DND-41 (cell line): ENCODE measurements at regions not wholly inside any gene's neighbourhood (a gene's known extent, or its start where the extent isn't known, plus 50 kb on each side); places are given as distances from the start of the nearest gene placed in this dataset.

Experiments used
- EZH2 ChIP-seq: IDR thresholded peaks from 3 replicates; pipeline ENCODE4 v1.6.1; 2012; ENCODE audit warnings: borderline replicate concordance, low read depth, mild to moderate bottlenecking, moderate library complexity, low read length, inconsistent platforms; ENCODE audit not compliant: severe bottlenecking
- TF ChIP-seq, protein P1 (sequence below): IDR thresholded peaks from 2 replicates; pipeline ENCODE4 v1.5.1; 2012; ENCODE audit warnings: borderline replicate concordance, low read length, moderate library complexity, mild to moderate bottlenecking; ENCODE audit not compliant: poor library complexity, severe bottlenecking; ENCODE audit errors: extremely low read depth

- TF ChIP-seq, protein P1, sequence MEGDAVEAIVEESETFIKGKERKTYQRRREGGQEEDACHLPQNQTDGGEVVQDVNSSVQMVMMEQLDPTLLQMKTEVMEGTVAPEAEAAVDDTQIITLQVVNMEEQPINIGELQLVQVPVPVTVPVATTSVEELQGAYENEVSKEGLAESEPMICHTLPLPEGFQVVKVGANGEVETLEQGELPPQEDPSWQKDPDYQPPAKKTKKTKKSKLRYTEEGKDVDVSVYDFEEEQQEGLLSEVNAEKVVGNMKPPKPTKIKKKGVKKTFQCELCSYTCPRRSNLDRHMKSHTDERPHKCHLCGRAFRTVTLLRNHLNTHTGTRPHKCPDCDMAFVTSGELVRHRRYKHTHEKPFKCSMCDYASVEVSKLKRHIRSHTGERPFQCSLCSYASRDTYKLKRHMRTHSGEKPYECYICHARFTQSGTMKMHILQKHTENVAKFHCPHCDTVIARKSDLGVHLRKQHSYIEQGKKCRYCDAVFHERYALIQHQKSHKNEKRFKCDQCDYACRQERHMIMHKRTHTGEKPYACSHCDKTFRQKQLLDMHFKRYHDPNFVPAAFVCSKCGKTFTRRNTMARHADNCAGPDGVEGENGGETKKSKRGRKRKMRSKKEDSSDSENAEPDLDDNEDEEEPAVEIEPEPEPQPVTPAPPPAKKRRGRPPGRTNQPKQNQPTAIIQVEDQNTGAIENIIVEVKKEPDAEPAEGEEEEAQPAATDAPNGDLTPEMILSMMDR = no peak
- TF ChIP-seq EZH2 = no peak
These were observed 226.2 kb downstream of the DHX35 start for GRCh38 chr20:39188266-39188765.
